ENCODE measurements at regions not wholly inside any gene's neighbourhood (a gene's known extent, or its start where the extent isn't known, plus 50 kb on each side); places are given as distances from the start of the nearest gene placed in this dataset.

DNA sequence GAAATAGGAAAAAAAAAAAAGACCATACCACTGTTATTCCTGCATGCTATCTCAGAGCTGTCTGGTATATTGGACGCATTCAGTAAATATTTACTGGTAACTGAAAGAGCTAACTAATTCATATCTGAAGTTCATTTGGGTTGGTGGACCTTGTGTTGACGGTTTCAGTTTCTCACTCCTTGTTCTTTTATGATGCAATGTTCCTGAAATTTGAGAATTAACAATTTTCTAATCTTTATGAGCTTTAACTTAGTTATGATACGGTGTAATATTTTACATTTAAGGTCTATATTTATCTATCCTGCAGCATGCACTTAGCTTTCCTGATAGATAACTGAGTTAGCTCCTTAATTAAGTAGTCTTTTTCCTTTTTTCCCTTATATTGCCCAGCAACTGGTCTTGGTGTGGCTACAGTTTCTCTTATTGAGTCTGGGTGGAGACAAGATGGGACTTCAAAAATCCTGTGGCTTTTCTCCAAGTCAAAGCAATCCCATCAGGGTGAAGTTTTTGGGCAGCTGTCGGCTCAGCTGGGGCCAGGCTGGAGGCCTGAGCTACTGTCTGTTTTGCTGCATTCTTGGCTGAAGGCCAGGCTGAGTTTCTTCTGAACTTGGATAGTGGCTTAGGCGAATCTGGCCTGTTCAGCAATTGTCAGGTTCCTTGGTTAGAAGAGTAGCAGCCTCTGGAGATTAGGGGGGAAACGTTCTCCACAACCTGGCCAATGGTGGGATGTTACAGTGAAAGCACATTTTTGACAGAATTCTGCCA lies 78.4 kb upstream of the MEX3C start:
- H3K36me3 ChIP-seq = no peaks in the 10 kb centered on the region
- TF ChIP-seq POLR2A (IDR thresholded peaks at IDR 0.05) (no peak), POLR2AphosphoS5 (IDR thresholded peaks at IDR 0.05; ENCODE audit: insufficient read depth in 1 of 2, low read depth in 1 of 2) (no peak)
- TF ChIP-seq, protein P1, sequence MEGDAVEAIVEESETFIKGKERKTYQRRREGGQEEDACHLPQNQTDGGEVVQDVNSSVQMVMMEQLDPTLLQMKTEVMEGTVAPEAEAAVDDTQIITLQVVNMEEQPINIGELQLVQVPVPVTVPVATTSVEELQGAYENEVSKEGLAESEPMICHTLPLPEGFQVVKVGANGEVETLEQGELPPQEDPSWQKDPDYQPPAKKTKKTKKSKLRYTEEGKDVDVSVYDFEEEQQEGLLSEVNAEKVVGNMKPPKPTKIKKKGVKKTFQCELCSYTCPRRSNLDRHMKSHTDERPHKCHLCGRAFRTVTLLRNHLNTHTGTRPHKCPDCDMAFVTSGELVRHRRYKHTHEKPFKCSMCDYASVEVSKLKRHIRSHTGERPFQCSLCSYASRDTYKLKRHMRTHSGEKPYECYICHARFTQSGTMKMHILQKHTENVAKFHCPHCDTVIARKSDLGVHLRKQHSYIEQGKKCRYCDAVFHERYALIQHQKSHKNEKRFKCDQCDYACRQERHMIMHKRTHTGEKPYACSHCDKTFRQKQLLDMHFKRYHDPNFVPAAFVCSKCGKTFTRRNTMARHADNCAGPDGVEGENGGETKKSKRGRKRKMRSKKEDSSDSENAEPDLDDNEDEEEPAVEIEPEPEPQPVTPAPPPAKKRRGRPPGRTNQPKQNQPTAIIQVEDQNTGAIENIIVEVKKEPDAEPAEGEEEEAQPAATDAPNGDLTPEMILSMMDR (IDR thresholded peaks at IDR 0.05) = no peak
- H3K9me3 ChIP-seq = no peaks in the 10 kb centered on the region
- H3K4me1 ChIP-seq = no peaks in the 10 kb centered on the region
- no peak overlapping the region for H3K4me3 ChIP-seq
- intact Hi-C loops (cut with DNase I) = no loop called here
- no peaks in the 10 kb centered on the region for H3K27me3 ChIP-seq
- DNase-seq (ENCODE audit: extremely low spot score in 2 of 2) = no peak
- H3K27ac ChIP-seq = no peak overlapping the region

DNA sequence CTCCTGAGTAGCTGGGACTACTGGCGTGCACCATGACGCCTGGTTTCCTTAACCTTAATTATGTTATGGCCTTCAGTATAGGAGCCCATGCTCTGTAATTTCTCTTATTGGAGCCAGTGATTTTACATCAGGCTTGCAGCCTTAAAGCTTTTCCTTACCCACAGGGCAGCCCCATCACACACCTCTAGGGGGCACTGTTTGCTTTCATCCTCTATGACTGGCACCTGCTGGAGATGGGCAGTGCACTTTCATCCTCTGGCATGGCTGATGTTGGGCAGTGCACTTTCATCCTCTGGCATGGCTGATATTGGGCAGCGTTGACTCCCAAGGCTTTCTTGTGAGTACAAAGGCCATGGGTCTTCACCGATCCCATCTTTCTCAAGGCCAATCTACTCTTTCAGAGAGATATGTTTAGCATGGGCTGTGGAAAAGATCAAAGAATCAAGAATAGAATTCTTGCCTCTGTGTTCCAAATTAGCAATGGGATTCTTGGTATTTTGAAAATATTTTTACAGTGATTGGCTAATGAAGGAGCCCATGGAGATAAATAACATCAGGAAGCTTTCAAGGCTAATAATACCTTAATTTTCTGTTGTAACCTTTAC lies 80.7 kb upstream of the MEX3C start:
- Histone ChIP-seq H3K36me3 (no peaks in the 10 kb centered on the region), H3K27ac (no peak overlapping the region), H3K4me1 (no peaks in the 10 kb centered on the region), H3K27me3 (no peaks in the 10 kb centered on the region), H3K9me3 (no peaks in the 10 kb centered on the region), H3K4me3 (no peak overlapping the region)
- TF ChIP-seq POLR2AphosphoS5 (IDR thresholded peaks at IDR 0.05; ENCODE audit: insufficient read depth in 1 of 2, low read depth in 1 of 2) (no peak), POLR2A (IDR thresholded peaks at IDR 0.05) (no peak)
- TF ChIP-seq, protein P1 (IDR thresholded peaks at IDR 0.05) = no peak
- intact Hi-C loops (cut with DNase I) = no loop called here
- no peak for DNase-seq (ENCODE audit: extremely low spot score in 2 of 2)

DNA sequence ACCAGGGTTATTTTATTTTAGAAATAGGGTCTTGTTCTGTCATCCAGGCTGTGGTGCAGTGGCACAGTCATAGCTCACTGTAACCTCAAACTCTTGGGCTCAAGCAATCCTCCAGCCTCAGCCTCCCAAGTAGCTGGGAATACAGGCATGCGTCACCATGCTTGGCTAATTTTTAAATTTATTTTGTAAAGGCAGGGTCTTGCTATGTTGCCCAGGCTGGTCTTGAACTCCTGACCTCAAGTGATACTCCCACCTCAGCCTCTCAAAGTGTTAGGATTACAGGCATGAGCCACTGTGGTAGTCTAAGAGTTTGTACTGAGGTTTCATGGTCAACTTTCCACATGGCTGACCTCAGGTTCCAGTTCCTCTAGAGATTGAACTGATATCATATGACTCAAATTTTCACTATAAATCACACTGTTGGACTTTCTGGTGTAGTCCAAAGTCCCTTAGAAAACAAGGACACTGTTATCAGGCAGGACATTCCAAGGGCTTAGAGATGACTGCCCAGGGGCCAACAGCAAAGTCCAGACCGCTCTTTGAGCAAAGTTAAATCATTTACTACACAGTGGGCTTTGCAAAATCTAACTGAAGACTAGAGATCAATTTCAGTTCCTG lies 82.0 kb upstream of the MEX3C start:
- intact Hi-C loops (cut with DNase I) = no loop called here
- Histone ChIP-seq H3K4me3 (no peak overlapping the region), H3K4me1 (no peaks in the 10 kb centered on the region), H3K27me3 (no peaks in the 10 kb centered on the region), H3K36me3 (no peaks in the 10 kb centered on the region), H3K27ac (no peak overlapping the region), H3K9me3 (no peaks in the 10 kb centered on the region)
- TF ChIP-seq, protein P1 (IDR thresholded peaks at IDR 0.05) = no peak
- TF ChIP-seq POLR2A (IDR thresholded peaks at IDR 0.05) = no peak
- no peak for TF ChIP-seq POLR2AphosphoS5 (IDR thresholded peaks at IDR 0.05; ENCODE audit: insufficient read depth in 1 of 2, low read depth in 1 of 2)
- no peak for DNase-seq (ENCODE audit: extremely low spot score in 2 of 2)

DNA sequence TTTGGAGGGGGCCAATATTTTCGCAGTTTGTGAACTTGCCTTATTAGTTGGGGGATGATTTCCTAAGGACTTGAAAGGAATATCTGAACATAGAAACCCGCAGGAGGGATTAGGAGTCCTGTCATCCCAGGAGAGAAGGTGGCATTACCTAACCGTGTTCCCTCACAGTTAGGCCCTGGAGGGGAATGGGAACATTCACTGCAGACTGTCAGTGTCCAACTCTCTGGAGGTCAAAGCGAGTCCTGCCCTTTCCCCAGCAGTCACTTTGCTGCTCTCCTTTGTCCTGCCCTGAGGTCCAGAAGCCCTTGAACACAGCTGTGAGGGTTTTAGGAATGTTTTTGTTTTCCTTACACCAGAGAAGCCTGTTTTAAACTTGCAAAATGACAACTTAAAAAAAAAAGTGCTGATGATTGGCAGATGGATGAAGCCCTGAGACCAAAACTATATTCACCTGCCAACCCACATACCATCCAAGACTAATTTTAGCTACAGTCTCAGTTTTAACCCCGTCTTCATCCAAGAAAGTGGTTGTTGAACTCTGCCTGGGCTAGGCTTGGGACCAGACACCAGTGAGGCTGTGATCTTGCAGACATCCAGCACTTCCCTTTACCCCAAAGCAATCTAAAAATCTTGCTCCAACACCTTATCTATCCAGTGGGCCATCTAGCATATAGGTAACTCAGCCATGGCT lies 90.5 kb upstream of the MEX3C start:
- DNase-seq (ENCODE audit: extremely low spot score in 2 of 2) = no peak
- Histone ChIP-seq H3K4me1 (no peaks in the 10 kb centered on the region), H3K4me3 (no peak overlapping the region), H3K9me3 (no peaks in the 10 kb centered on the region), H3K27me3 (no peaks in the 10 kb centered on the region), H3K36me3 (no peaks in the 10 kb centered on the region), H3K27ac (no peak overlapping the region)
- TF ChIP-seq, protein P1 (IDR thresholded peaks at IDR 0.05) = no peak
- TF ChIP-seq POLR2A (IDR thresholded peaks at IDR 0.05) = no peak
- no peak for TF ChIP-seq POLR2AphosphoS5 (IDR thresholded peaks at IDR 0.05; ENCODE audit: insufficient read depth in 1 of 2, low read depth in 1 of 2)
- intact Hi-C loops (cut with DNase I) = no loop called here

Measured in vagina (tissue), 2 donors.